Cardiac muscle cell (in vitro differentiated cells and primary cell): ENCODE measurements at regions not wholly inside any gene's neighbourhood (a gene's known extent, or its start where the extent isn't known, plus 50 kb on each side); places are given as distances from the start of the nearest gene placed in this dataset.

Experiments used
- DNase-seq, 2 donors: peaks; one replicate each; pipeline versions ENCODE4 v3.0.0 to v3.0.0-alpha.2; 2010 to 2017; ENCODE audit warnings: low read depth in 1 of 2, low spot score in 1 of 2
- H3K27ac ChIP-seq: fragments of 200-600 bp; sonication (generic); 2 replicates; pipeline ENCODE4 v1.5.1; 2016
- H3K27me3 ChIP-seq: fragments of 200-600 bp; sonication (generic); 2 replicates; pipeline ENCODE4 v1.6.0; 2016; ENCODE audit warnings: control low read depth
- H3K36me3 ChIP-seq: fragments of 200-600 bp; sonication (generic); 2 replicates; pipeline ENCODE4 v1.5.1; 2016; ENCODE audit warnings: control low read depth
- H3K4me1 ChIP-seq: fragments of 200-600 bp; sonication (generic); 2 replicates; pipeline ENCODE4 v1.8.1; 2017; ENCODE audit warnings: low read depth, mild to moderate bottlenecking, mixed run types
- H3K4me3 ChIP-seq: fragments of 200-600 bp; sonication (generic); 2 replicates; pipeline ENCODE4 v1.5.1; 2016; ENCODE audit warnings: mild to moderate bottlenecking
- H3K9me3 ChIP-seq: fragments of 200-600 bp; sonication (generic); 2 replicates; pipeline ENCODE4 v1.5.1; 2017; ENCODE audit warnings: low read depth, mild to moderate bottlenecking, control low read depth
- CTCF ChIP-seq: IDR thresholded peaks from 2 replicates; pipeline ENCODE4 v1.5.1; 2012; ENCODE audit warnings: low read depth, mild to moderate bottlenecking, low read length

GRCh38 chr1:186519982-186520381 lies 59.1 kb upstream of the PDC start:
- Histone ChIP-seq H3K4me1 (no peaks in the 10 kb centered on the region), H3K36me3 (no peaks in the 10 kb centered on the region), H3K27ac (no peak overlapping the region), H3K27me3 (no peaks in the 10 kb centered on the region), H3K9me3 (no peaks in the 10 kb centered on the region), H3K4me3 (no peak overlapping the region)
- TF ChIP-seq CTCF, result no peak
- no peak for DNase-seq

GRCh38 chr1:186518822-186519381 lies 58.0 kb upstream of the PDC start:
- H3K36me3 ChIP-seq, result no peaks in the 10 kb centered on the region
- no peak for TF ChIP-seq CTCF
- H3K4me3 ChIP-seq, result no peak overlapping the region
- H3K27me3 ChIP-seq, result no peaks in the 10 kb centered on the region
- no peak for DNase-seq
- no peaks in the 10 kb centered on the region for H3K9me3 ChIP-seq
- H3K27ac ChIP-seq, result no peak overlapping the region
- H3K4me1 ChIP-seq, result no peaks in the 10 kb centered on the region

GRCh38 chr1:186518395-186518794 lies 57.5 kb upstream of the PDC start:
- Histone ChIP-seq H3K4me1 (no peaks in the 10 kb centered on the region), H3K27me3 (no peaks in the 10 kb centered on the region), H3K36me3 (no peaks in the 10 kb centered on the region), H3K9me3 (no peaks in the 10 kb centered on the region), H3K4me3 (no peak overlapping the region), H3K27ac (no peak overlapping the region)
- TF ChIP-seq CTCF, result no peak
- DNase-seq, result no peak

- H3K9me3 ChIP-seq, result no peaks in the 10 kb centered on the region
- no peak for DNase-seq
- H3K4me1 ChIP-seq, result no peaks in the 10 kb centered on the region
- TF ChIP-seq CTCF, result no peak
- no peak overlapping the region for H3K27ac ChIP-seq
- no peak overlapping the region for H3K4me3 ChIP-seq
- no peaks in the 10 kb centered on the region for H3K36me3 ChIP-seq
- no peaks in the 10 kb centered on the region for H3K27me3 ChIP-seq
These were observed 53.5 kb upstream of the PDC start for GRCh38 chr1:186514367-186514766.

- no peak for DNase-seq
- Histone ChIP-seq H3K36me3 (no peaks in the 10 kb centered on the region), H3K4me3 (no peak overlapping the region), H3K27ac (no peak overlapping the region), H3K27me3 (no peaks in the 10 kb centered on the region), H3K9me3 (no peaks in the 10 kb centered on the region), H3K4me1 (no peaks in the 10 kb centered on the region)
- TF ChIP-seq CTCF, result no peak
These were observed 52.6 kb upstream of the PDC start for GRCh38 chr1:186513526-186513925.
